ENCODE measurements at regions not wholly inside any gene's neighbourhood (a gene's known extent, or its start where the extent isn't known, plus 50 kb on each side); places are given as distances from the start of the nearest gene placed in this dataset.

DNA sequence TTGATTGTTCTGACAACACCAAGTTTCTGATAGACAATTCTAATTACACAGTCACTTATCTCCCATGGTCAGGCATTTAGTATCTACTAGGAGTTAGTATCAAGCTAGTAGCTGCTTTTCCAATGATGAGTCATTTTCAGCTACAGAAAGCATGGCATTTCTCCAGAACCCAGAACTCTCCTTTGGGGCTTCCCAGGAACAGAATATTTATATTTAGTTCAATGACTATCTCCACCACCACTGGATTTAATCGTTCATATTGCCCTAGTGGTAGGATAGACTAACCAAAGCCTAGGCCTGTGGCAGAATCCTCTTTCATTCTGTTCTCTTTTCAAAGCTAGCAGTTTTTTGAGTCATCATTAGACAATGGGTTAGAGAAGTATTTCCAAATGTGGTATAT lies 569.4 kb downstream of the GABRG1 start:
- WGBS, 2 experiments (ENCODE audit: extremely low coverage in 2 of 2, insufficient read length in 1 of 2): no CpG with 5 or more reads among the region's 1 CpG
- TF ChIP-seq BHLHE40 (IDR thresholded peaks at IDR 0.05; ENCODE audit: low read depth, low read length) (no peak), POLR2A (IDR thresholded peaks at IDR 0.05; ENCODE audit: low read depth, low read length) (no peak), NFE2L2 (IDR thresholded peaks at IDR 0.05; ENCODE audit: low read depth, low read length) (no peak), FOS (IDR thresholded peaks at IDR 0.05; ENCODE audit: low read depth, low read length) (no peak), CHD1 (IDR thresholded peaks at IDR 0.05; ENCODE audit: low read depth, low read length) (no peak), CEBPB (IDR thresholded peaks at IDR 0.05; ENCODE audit: low read depth, low read length) (no peak), RFX5 (IDR thresholded peaks at IDR 0.05; ENCODE audit: low read depth, low read length) (no peak), RAD21 (IDR thresholded peaks at IDR 0.05; ENCODE audit: low read length) (no peak), MXI1 (IDR thresholded peaks at IDR 0.05; ENCODE audit: borderline replicate concordance, low read depth, low read length) (no peak), RCOR1 (IDR thresholded peaks at IDR 0.05; ENCODE audit: insufficient replicate concordance, low read length) (no peak), MAZ (IDR thresholded peaks at IDR 0.05; ENCODE audit: borderline replicate concordance, low read depth, low read length) (no peak), MAFK (IDR thresholded peaks at IDR 0.05; ENCODE audit: low read depth, low read length) (no peak), SMC3 (IDR thresholded peaks at IDR 0.05; ENCODE audit: low read depth, low read length) (no peak)
- TF ChIP-seq, protein P1, sequence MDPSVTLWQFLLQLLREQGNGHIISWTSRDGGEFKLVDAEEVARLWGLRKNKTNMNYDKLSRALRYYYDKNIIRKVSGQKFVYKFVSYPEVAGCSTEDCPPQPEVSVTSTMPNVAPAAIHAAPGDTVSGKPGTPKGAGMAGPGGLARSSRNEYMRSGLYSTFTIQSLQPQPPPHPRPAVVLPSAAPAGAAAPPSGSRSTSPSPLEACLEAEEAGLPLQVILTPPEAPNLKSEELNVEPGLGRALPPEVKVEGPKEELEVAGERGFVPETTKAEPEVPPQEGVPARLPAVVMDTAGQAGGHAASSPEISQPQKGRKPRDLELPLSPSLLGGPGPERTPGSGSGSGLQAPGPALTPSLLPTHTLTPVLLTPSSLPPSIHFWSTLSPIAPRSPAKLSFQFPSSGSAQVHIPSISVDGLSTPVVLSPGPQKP (IDR thresholded peaks at IDR 0.05; ENCODE audit: borderline replicate concordance, low read depth, low read length): no peak
- TF ChIP-seq, protein P2, sequence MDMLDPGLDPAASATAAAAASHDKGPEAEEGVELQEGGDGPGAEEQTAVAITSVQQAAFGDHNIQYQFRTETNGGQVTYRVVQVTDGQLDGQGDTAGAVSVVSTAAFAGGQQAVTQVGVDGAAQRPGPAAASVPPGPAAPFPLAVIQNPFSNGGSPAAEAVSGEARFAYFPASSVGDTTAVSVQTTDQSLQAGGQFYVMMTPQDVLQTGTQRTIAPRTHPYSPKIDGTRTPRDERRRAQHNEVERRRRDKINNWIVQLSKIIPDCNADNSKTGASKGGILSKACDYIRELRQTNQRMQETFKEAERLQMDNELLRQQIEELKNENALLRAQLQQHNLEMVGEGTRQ (IDR thresholded peaks at IDR 0.05; ENCODE audit: low read depth, low read length): no peak
- TF ChIP-seq, protein P3, sequence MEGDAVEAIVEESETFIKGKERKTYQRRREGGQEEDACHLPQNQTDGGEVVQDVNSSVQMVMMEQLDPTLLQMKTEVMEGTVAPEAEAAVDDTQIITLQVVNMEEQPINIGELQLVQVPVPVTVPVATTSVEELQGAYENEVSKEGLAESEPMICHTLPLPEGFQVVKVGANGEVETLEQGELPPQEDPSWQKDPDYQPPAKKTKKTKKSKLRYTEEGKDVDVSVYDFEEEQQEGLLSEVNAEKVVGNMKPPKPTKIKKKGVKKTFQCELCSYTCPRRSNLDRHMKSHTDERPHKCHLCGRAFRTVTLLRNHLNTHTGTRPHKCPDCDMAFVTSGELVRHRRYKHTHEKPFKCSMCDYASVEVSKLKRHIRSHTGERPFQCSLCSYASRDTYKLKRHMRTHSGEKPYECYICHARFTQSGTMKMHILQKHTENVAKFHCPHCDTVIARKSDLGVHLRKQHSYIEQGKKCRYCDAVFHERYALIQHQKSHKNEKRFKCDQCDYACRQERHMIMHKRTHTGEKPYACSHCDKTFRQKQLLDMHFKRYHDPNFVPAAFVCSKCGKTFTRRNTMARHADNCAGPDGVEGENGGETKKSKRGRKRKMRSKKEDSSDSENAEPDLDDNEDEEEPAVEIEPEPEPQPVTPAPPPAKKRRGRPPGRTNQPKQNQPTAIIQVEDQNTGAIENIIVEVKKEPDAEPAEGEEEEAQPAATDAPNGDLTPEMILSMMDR (conservative IDR thresholded peaks at IDR 0.05; ENCODE audit: low read depth, low read length): no peak
- ChIA-PET POLR2A (ENCODE audit: unreplicated experiment) (interaction anchor here (0.6 kb wide), 1 partner anchor 1611 kb away, joined by 3 read pairs; no protein-coding TSS in a partner anchor), CTCF (no interaction called here)
- no peak overlapping the region for H3K23ac ChIP-seq (ENCODE audit: low read depth, low read length)
- H3K18ac ChIP-seq (ENCODE audit: low read depth, low read length): no peak overlapping the region
- ATAC-seq (ENCODE audit: low read depth) (no peak), DNase-seq (no peak)
- no peaks in the 10 kb centered on the region for H3K27me3 ChIP-seq (ENCODE audit: control insufficient read depth, insufficient read depth, low read length)
- no peak overlapping the region for H4K8ac ChIP-seq (ENCODE audit: low read depth in 2 of 2, low read length in 2 of 2)
- H3K4ac ChIP-seq (ENCODE audit: low read depth, low read length): no peak overlapping the region
- 0 out of 2 replicates have a peak, but pooled peaks cover 2% of the 10 kb centered on the region for H3K9me3 ChIP-seq (ENCODE audit: control insufficient read depth, insufficient read depth, low read length)
- no peak overlapping the region for H2AK5ac ChIP-seq (ENCODE audit: low read depth, low read length)
- no peak overlapping the region for H4K5ac ChIP-seq (ENCODE audit: low read depth, low read length)
- H3K4me2 ChIP-seq (ENCODE audit: low read depth, low read length): no peak overlapping the region
- no peaks in the 10 kb centered on the region for H3K36me3 ChIP-seq (ENCODE audit: control insufficient read depth, insufficient read depth, low read length)
- H3K27ac ChIP-seq (ENCODE audit: insufficient read depth, low read length): no peak overlapping the region
- H2AFZ ChIP-seq (replicated peaks; ENCODE audit: low read length, poor library complexity): no peak overlapping the region
- intact Hi-C loops (cut with micrococcal nuclease): no loop called here
- in situ Hi-C loops (cut with MboI; ENCODE audit: low sequenced_read_pairs): no loop called here
- H4K20me1 ChIP-seq (ENCODE audit: insufficient read depth, low read length): no peaks in the 10 kb centered on the region
- H2BK15ac ChIP-seq (ENCODE audit: low read depth, low read length): no peak overlapping the region
- no peaks in the 10 kb centered on the region for H3K9me1 ChIP-seq (ENCODE audit: insufficient read depth, low read length)
- H3K56ac ChIP-seq (ENCODE audit: extremely low read depth, insufficient read depth, low read length): no peak overlapping the region
- no peak overlapping the region for H3K14ac ChIP-seq (replicated peaks; ENCODE audit: low read depth, low read length)
- H2BK120ac ChIP-seq (ENCODE audit: low read depth, low read length): no peak overlapping the region
- no peak overlapping the region for H3K4me3 ChIP-seq (ENCODE audit: insufficient read depth, low read depth, low read length)
- H4K91ac ChIP-seq (ENCODE audit: insufficient read depth, low read depth, low read length): no peak overlapping the region
- no peaks in the 10 kb centered on the region for H3K79me1 ChIP-seq (ENCODE audit: low read depth in 1 of 2, low read length in 2 of 2)
- no TSS peak for BruUV-seq (replicated peaks)
- H2AK9ac ChIP-seq (replicated peaks; ENCODE audit: low read depth, low read length, poor library complexity): no peak overlapping the region
- no peaks in the 10 kb centered on the region for H3K4me1 ChIP-seq (ENCODE audit: control insufficient read depth, insufficient read depth, low read length)
- no peak overlapping the region for H3K9ac ChIP-seq (ENCODE audit: low read depth, low read length)
- H2BK5ac ChIP-seq (ENCODE audit: low read depth, low read length, poor library complexity, severe bottlenecking): no peak overlapping the region
- dilution Hi-C loops (cut with HindIII; ENCODE audit: low sequenced_read_pairs, unreplicated experiment): no loop called here
- H2BK20ac ChIP-seq (ENCODE audit: low read depth, low read length): no peak overlapping the region

All from IMR-90 (cell line).